Neural progenitor cell (in vitro differentiated cells): ENCODE measurements at regions not wholly inside any gene's neighbourhood (a gene's known extent, or its start where the extent isn't known, plus 50 kb on each side); places are given as distances from the start of the nearest gene placed in this dataset.
"Not testable (repeated sequence)": the region's sequence is repeated elsewhere in the genome, so short reads cannot be mapped to it uniquely, and the experiment has no call there.

Experiments
- DNase-seq: peaks from one replicate; pipeline ENCODE4 v3.0.0-alpha.2; 2016; ENCODE audit warnings: low spot score
- H2AFZ ChIP-seq: fragments of 200-600 bp; sonication (generic); replicated peaks from 2 replicates; pipeline ENCODE4 v1.6.1; 2016; ENCODE audit warnings: antibody characterized with exemption
- H3F3A ChIP-seq: fragments of 200-600 bp; sonication (generic); 2 replicates; pipeline ENCODE4 v1.6.1; 2016; ENCODE audit warnings: antibody characterized with exemption, low read depth
- H3K27ac ChIP-seq: fragments of 200-600 bp; sonication (generic); 2 replicates; pipeline ENCODE4 v1.5.1; 2016; ENCODE audit warnings: mild to moderate bottlenecking
- H3K27me3 ChIP-seq: fragments of 200-600 bp; sonication (generic); 2 replicates; pipeline ENCODE4 v1.6.1; 2016; ENCODE audit warnings: mild to moderate bottlenecking, moderate library complexity
- H3K36me3 ChIP-seq: fragments of 200-600 bp; sonication (generic); 2 replicates; pipeline ENCODE4 v1.5.1; 2016
- H3K4me1 ChIP-seq: fragments of 200-600 bp; sonication (generic); 2 replicates; pipeline ENCODE4 v1.6.1; 2016; ENCODE audit warnings: mixed run types
- H3K4me2 ChIP-seq: fragments of 200-600 bp; sonication (generic); 2 replicates; pipeline ENCODE4 v1.6.1; 2016
- H3K4me3 ChIP-seq: fragments of 200-600 bp; sonication (generic); 2 replicates; pipeline ENCODE4 v1.5.1; 2016
- H3K79me2 ChIP-seq: fragments of 200-600 bp; sonication (generic); 2 replicates; pipeline ENCODE4 v1.6.1; 2016; ENCODE audit warnings: low read depth
- H3K9ac ChIP-seq: fragments of 200-600 bp; sonication (generic); 2 replicates; pipeline ENCODE4 v1.6.1; 2016
- H3K9me3 ChIP-seq: fragments of 200-600 bp; sonication (generic); 2 replicates; pipeline ENCODE4 v1.5.1; 2016; ENCODE audit warnings: low read depth
- H4K20me1 ChIP-seq: fragments of 200-600 bp; sonication (generic); 2 replicates; pipeline ENCODE4 v1.6.1; 2016; ENCODE audit warnings: low read depth
- H3K27ac Mint-ChIP-seq: 3 replicates; pipeline ENCODE4 v1.8.0; 2021; ENCODE audit warnings: mixed read lengths
- H3K27me3 Mint-ChIP-seq: 2 replicates; pipeline ENCODE4 v1.8.0; 2022; ENCODE audit warnings: low read depth, mild to moderate bottlenecking, inconsistent platforms, moderate library complexity, mixed read lengths; ENCODE audit not compliant: insufficient read depth
- H3K36me3 Mint-ChIP-seq: 3 replicates; pipeline ENCODE4 v1.8.0; 2021; ENCODE audit warnings: mixed read lengths
- H3K4me1 Mint-ChIP-seq: 3 replicates; pipeline ENCODE4 v1.8.0; 2021; ENCODE audit warnings: mixed read lengths
- H3K4me3 Mint-ChIP-seq: 3 replicates; pipeline ENCODE4 v1.8.0; 2021; ENCODE audit warnings: mild to moderate bottlenecking, moderate library complexity, mixed read lengths
- H3K9me3 Mint-ChIP-seq: 3 replicates; pipeline ENCODE4 v1.8.0; 2020; ENCODE audit warnings: mixed read lengths
- EZH2 ChIP-seq: fragments of 200-600 bp; sonication (generic); IDR thresholded peaks from 2 replicates; pipeline ENCODE4 v1.6.1; 2017; ENCODE audit warnings: antibody characterized with exemption, mild to moderate bottlenecking, moderate library complexity
- EZH2phosphoT487 ChIP-seq: fragments of 200-600 bp; sonication (generic); IDR thresholded peaks from 2 replicates; pipeline ENCODE4 v1.6.1; 2017; ENCODE audit warnings: antibody characterized with exemption
- TF ChIP-seq, protein P1 (sequence below): fragments of 200-600 bp; sonication (generic); IDR thresholded peaks from 2 replicates; pipeline ENCODE4 v1.5.1; 2017; ENCODE audit warnings: antibody characterized with exemption, mild to moderate bottlenecking

DNA sequence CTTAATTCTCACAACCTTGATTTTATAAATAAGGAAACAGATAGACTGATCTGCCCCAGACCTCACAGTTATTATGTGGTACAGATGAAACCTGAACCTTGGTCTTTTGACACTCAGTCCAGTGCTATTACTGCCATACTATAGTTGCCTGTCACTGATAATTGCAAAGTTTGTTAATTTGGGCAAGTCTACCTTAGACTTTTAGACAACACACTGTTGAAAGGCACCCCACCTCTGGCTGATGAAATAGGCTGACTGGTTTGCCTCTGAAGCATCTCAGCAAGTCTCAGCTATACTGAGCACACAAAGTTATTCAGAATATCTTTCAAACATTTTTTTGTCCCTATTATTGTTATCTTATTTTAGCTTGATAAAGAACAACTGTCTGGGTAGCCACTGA is 53.1 kb upstream of the MAP4 start:
- no peaks in the 10 kb centered on the region for H3K27me3 ChIP-seq
- H4K20me1 ChIP-seq = peaks cover 8% of the 10 kb centered on the region
- Mint-ChIP-seq H3K27me3 (no peaks in the 10 kb centered on the region), H3K4me3 (no peak overlapping the region), H3K4me1 (no peaks in the 10 kb centered on the region), H3K27ac (no peak overlapping the region), H3K9me3 (no peaks in the 10 kb centered on the region), H3K36me3 (peaks cover 6% of the 10 kb centered on the region)
- no peak overlapping the region for H2AFZ ChIP-seq
- peaks cover 95% of the 10 kb centered on the region for H3K79me2 ChIP-seq
- no peak overlapping the region for H3K27ac ChIP-seq
- no peaks in the 10 kb centered on the region for H3K4me1 ChIP-seq
- no peak for DNase-seq
- H3K4me2 ChIP-seq = no peak overlapping the region
- TF ChIP-seq, protein P1, sequence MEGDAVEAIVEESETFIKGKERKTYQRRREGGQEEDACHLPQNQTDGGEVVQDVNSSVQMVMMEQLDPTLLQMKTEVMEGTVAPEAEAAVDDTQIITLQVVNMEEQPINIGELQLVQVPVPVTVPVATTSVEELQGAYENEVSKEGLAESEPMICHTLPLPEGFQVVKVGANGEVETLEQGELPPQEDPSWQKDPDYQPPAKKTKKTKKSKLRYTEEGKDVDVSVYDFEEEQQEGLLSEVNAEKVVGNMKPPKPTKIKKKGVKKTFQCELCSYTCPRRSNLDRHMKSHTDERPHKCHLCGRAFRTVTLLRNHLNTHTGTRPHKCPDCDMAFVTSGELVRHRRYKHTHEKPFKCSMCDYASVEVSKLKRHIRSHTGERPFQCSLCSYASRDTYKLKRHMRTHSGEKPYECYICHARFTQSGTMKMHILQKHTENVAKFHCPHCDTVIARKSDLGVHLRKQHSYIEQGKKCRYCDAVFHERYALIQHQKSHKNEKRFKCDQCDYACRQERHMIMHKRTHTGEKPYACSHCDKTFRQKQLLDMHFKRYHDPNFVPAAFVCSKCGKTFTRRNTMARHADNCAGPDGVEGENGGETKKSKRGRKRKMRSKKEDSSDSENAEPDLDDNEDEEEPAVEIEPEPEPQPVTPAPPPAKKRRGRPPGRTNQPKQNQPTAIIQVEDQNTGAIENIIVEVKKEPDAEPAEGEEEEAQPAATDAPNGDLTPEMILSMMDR = no peak
- TF ChIP-seq EZH2 = no peak
- no peaks in the 10 kb centered on the region for H3K36me3 ChIP-seq
- no peak overlapping the region for H3K4me3 ChIP-seq
- no peaks in the 10 kb centered on the region for H3K9me3 ChIP-seq
- H3K9ac ChIP-seq = no peak overlapping the region
- H3F3A ChIP-seq = no peaks in the 10 kb centered on the region

DNA sequence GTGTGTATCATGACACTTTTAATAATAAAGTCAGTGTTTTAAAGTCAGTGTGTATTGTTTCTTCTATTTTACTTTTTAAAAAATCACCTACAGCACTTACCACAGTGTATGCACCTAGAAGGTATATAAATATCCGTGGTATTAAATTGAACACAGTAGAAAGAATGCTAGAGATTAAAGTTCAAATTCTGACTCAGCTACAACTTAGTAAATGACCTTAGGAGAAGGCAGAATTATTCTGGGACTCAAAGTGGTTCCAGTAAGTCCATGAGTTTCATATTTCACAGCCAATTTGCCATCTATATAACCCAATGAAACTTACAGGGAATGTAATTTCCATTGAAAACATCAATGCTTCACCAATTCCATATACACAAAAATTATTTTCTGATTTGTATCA is 52.7 kb upstream of the MAP4 start:
- no peaks in the 10 kb centered on the region for H3K9me3 ChIP-seq
- H4K20me1 ChIP-seq = peaks cover 8% of the 10 kb centered on the region
- peaks cover 6% of the 10 kb centered on the region for H3K36me3 Mint-ChIP-seq
- H3F3A ChIP-seq = no peaks in the 10 kb centered on the region
- no peaks in the 10 kb centered on the region for H3K9me3 Mint-ChIP-seq
- H3K27me3 Mint-ChIP-seq = no peaks in the 10 kb centered on the region
- no peaks in the 10 kb centered on the region for H3K27me3 ChIP-seq
- no peaks in the 10 kb centered on the region for H3K4me1 Mint-ChIP-seq
- H3K36me3 ChIP-seq = no peaks in the 10 kb centered on the region
- H3K4me3 ChIP-seq = no peak overlapping the region
- H3K4me1 ChIP-seq = no peaks in the 10 kb centered on the region
- no peak overlapping the region for H3K9ac ChIP-seq
- no peak overlapping the region for H3K27ac ChIP-seq
- H3K79me2 ChIP-seq = peaks cover 98% of the 10 kb centered on the region
- TF ChIP-seq EZH2 = no peak
- no peak for TF ChIP-seq EZH2phosphoT487
- TF ChIP-seq, protein P1 = no peak
- no peak overlapping the region for H3K4me2 ChIP-seq
- no peak for DNase-seq
- H3K4me3 Mint-ChIP-seq = no peak overlapping the region
- no peak overlapping the region for H3K27ac Mint-ChIP-seq
- H2AFZ ChIP-seq = no peak overlapping the region

DNA sequence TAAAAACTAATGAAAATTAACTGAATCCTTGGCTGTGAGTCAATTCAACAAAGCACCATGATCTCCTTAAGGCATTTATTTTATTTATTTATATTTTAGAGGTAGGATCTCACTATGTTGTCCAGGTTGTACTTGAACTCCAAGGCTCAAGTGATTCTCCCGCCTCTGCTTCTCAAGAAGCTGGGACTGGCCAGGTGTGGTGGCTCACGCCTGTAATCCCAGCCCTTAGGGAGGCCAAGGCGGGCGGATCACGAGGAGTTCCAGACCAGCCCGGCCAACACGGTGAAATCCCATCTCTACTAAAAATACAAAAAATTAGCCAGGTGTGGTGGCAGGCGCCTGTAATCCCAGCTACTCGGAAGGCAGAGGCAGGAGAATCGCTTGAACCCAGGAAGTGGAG is 52.1 kb upstream of the MAP4 start:
- not testable (repeated sequence) for H3K4me3 ChIP-seq, H3K27ac ChIP-seq, H3K9me3 Mint-ChIP-seq, H3K36me3 Mint-ChIP-seq, DNase-seq, H3K4me1 ChIP-seq, H2AFZ ChIP-seq, H3K4me1 Mint-ChIP-seq, H3K9ac ChIP-seq, H3K36me3 ChIP-seq, H4K20me1 ChIP-seq, H3K4me3 Mint-ChIP-seq, H3F3A ChIP-seq, H3K9me3 ChIP-seq, H3K27me3 Mint-ChIP-seq, H3K4me2 ChIP-seq, H3K27ac Mint-ChIP-seq, H3K27me3 ChIP-seq
- H3K79me2 ChIP-seq = peaks cover 98% of the 10 kb centered on the region

DNA sequence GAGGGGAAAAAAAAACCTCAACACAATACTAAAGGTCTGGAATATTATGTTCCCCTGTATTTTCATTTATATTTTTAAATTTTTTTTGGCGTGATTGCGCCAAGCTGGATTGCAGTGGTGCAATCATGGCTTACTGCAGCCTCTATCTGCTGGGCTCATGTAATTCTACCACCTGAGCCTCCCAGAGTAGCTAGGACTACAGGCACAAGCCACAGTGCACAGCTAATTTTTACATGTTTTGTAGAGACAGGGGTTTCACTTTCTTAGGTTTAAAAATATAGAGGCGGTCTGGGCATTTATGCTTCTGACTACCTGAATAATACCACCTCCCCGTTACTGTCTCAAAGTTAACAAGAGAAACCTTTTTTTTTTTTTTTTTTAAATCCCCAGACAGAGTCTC is 51.1 kb upstream of the MAP4 start:
- DNase-seq = no peak
- Histone ChIP-seq H3F3A (no peaks in the 10 kb centered on the region), H2AFZ (no peak overlapping the region), H3K9me3 (no peaks in the 10 kb centered on the region), H3K36me3 (no peaks in the 10 kb centered on the region), H3K4me3 (no peak overlapping the region), H3K27ac (no peak overlapping the region), H3K9ac (no peak overlapping the region), H3K27me3 (no peaks in the 10 kb centered on the region), H3K79me2 (peaks cover 97% of the 10 kb centered on the region), H3K4me1 (no peaks in the 10 kb centered on the region), H3K4me2 (no peak overlapping the region), H4K20me1 (peaks cover 7% of the 10 kb centered on the region)
- no peaks in the 10 kb centered on the region for H3K4me1 Mint-ChIP-seq
- H3K36me3 Mint-ChIP-seq = peaks cover 11% of the 10 kb centered on the region
- H3K4me3 Mint-ChIP-seq = no peak overlapping the region
- H3K27me3 Mint-ChIP-seq = no peaks in the 10 kb centered on the region
- no peak for TF ChIP-seq EZH2phosphoT487
- TF ChIP-seq, protein P1 = no peak
- no peak for TF ChIP-seq EZH2
- H3K27ac Mint-ChIP-seq = no peak overlapping the region
- peaks cover 2% of the 10 kb centered on the region for H3K9me3 Mint-ChIP-seq
